Nephron (organoid): ENCODE measurements at regions not wholly inside any gene's neighbourhood (a gene's known extent, or its start where the extent isn't known, plus 50 kb on each side); places are given as distances from the start of the nearest gene placed in this dataset.

Experiments
- H3K27ac Mint-ChIP-seq, 3 experiments: 2 replicates each; pipeline ENCODE4 v1.8.0; 2020; ENCODE audit warnings: mixed read lengths in 3 of 3, mild to moderate bottlenecking in 2 of 3, moderate library complexity in 1 of 3
- H3K27me3 Mint-ChIP-seq: 2 replicates; pipeline ENCODE4 v1.8.0; 2021; ENCODE audit warnings: low read depth, mild to moderate bottlenecking, moderate library complexity, mixed read lengths
- H3K36me3 Mint-ChIP-seq: 2 replicates; pipeline ENCODE4 v1.8.0; 2020; ENCODE audit warnings: low read depth, mixed read lengths
- H3K4me1 Mint-ChIP-seq: 2 replicates; pipeline ENCODE4 v1.8.0; 2020; ENCODE audit warnings: mixed read lengths
- H3K4me3 Mint-ChIP-seq, 3 experiments: 2 replicates each; pipeline ENCODE4 v1.8.0; 2020; ENCODE audit warnings: mild to moderate bottlenecking in 3 of 3, mixed read lengths in 3 of 3, moderate library complexity in 2 of 3
- H3K9me3 Mint-ChIP-seq: 2 replicates; pipeline ENCODE4 v1.8.0; 2020; ENCODE audit warnings: mixed read lengths
- TF ChIP-seq, protein P1 (sequence below), 3 experiments: fragments of 200-600 bp; sonication (generic); IDR thresholded peaks; one replicate each; pipeline ENCODE4 v1.5.0; 2021; ENCODE audit warnings: antibody characterized with exemption in 3 of 3; ENCODE audit not compliant: unreplicated experiment in 3 of 3

DNA sequence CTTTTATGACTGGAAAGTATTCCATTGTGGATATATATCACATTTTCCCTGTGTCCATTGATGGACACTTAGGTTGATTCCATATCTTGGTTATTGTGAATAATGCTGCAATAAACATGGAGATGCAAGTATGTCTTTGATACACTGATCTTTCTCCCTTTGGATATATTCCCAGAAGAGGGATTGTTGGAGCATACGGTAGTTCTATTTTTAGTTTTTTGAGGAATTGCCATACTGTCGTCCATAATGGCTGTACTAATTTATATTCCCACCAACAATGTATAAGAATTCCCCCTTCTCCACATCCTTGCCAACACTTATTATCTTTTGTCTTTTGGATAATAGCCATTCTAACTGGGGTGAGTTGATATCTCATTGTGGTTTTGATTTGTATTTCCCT is 54.9 kb upstream of the PITX1 start:
- TF ChIP-seq, protein P1, sequence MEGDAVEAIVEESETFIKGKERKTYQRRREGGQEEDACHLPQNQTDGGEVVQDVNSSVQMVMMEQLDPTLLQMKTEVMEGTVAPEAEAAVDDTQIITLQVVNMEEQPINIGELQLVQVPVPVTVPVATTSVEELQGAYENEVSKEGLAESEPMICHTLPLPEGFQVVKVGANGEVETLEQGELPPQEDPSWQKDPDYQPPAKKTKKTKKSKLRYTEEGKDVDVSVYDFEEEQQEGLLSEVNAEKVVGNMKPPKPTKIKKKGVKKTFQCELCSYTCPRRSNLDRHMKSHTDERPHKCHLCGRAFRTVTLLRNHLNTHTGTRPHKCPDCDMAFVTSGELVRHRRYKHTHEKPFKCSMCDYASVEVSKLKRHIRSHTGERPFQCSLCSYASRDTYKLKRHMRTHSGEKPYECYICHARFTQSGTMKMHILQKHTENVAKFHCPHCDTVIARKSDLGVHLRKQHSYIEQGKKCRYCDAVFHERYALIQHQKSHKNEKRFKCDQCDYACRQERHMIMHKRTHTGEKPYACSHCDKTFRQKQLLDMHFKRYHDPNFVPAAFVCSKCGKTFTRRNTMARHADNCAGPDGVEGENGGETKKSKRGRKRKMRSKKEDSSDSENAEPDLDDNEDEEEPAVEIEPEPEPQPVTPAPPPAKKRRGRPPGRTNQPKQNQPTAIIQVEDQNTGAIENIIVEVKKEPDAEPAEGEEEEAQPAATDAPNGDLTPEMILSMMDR (IDR thresholded peaks at IDR 0.05; ENCODE audit: unreplicated experiment in 3 of 3): no peak
- peaks cover 19% of the 10 kb centered on the region for H3K9me3 Mint-ChIP-seq
- H3K36me3 Mint-ChIP-seq: no peaks in the 10 kb centered on the region
- H3K4me3 Mint-ChIP-seq: no peak overlapping the region
- H3K4me1 Mint-ChIP-seq: peaks cover 15% of the 10 kb centered on the region
- H3K27me3 Mint-ChIP-seq: peaks cover 20% of the 10 kb centered on the region
- H3K27ac Mint-ChIP-seq: peak overlapping the region in 2 of 3 experiments; percentile 46

DNA sequence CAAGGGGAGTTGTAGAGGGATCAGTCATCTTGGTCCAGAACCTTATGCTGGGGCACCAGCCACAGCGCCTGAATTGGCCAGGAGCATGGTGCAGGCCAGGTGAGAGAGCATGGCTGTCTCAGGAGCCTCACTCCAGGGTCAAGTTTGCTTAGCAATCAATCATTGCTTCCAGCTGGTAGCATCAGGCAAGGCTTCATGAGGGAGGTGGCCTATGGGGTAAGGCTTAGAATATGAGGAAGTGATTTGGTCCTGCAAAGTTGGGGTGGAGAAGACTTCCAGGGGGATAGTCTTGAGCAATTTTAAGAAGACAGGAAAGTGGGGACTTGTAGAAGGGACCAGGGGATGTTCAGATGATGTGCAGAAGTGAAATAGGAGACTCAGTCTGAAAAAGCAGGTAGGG is 53.9 kb upstream of the PITX1 start:
- H3K9me3 Mint-ChIP-seq: peaks cover 25% of the 10 kb centered on the region
- peaks cover 20% of the 10 kb centered on the region for H3K27me3 Mint-ChIP-seq
- no peak overlapping the region for H3K4me3 Mint-ChIP-seq
- TF ChIP-seq, protein P1 (IDR thresholded peaks at IDR 0.05; ENCODE audit: unreplicated experiment in 3 of 3): no peak
- H3K27ac Mint-ChIP-seq: no peak overlapping the region
- peaks cover 15% of the 10 kb centered on the region for H3K4me1 Mint-ChIP-seq
- no peaks in the 10 kb centered on the region for H3K36me3 Mint-ChIP-seq

DNA sequence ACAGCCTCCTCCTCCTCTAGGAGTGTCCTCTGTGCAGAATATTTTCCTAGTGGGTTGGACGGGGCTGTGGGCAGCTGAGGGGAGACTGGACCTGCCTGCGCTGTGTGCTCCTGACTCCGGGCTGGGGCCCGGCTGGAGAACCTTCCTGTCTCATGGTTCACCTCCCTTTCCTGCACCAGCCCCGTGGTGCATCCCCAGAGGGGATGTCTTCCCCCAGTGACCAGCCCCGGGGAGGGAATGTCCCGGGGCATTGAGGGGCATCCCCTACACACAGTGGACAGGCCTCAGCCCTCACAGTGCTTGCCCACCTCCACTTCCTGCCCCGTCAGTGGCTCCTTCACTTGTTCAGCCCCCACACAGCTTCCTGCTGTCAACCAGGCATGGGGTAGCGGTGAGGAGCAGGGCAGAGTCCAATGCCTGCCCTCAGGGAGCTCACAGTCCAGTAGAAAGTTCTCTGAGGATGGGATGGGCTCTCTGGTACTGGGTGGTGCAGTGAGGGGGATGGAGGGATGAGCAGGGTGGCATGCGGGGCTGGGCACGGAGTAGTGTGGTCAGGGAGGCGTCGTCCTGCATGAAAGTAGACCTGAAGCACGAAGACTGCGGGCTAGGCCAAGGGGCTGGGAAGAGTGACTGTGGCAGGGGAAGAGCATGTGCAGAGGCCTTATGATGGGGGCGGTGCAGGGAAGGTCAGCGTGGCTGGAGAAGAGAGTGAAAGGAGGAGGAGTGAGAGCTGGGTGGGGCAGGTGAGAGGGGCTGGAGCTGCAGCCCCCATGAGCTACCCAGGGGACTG is 52.1 kb upstream of the PITX1 start:
- TF ChIP-seq, protein P1 (IDR thresholded peaks at IDR 0.05; ENCODE audit: unreplicated experiment in 3 of 3): no peak
- Mint-ChIP-seq H3K4me3 (no peak overlapping the region), H3K9me3 (peaks cover 39% of the 10 kb centered on the region), H3K4me1 (peaks cover 15% of the 10 kb centered on the region), H3K27ac (no peak overlapping the region), H3K36me3 (no peaks in the 10 kb centered on the region), H3K27me3 (peaks cover 20% of the 10 kb centered on the region)

DNA sequence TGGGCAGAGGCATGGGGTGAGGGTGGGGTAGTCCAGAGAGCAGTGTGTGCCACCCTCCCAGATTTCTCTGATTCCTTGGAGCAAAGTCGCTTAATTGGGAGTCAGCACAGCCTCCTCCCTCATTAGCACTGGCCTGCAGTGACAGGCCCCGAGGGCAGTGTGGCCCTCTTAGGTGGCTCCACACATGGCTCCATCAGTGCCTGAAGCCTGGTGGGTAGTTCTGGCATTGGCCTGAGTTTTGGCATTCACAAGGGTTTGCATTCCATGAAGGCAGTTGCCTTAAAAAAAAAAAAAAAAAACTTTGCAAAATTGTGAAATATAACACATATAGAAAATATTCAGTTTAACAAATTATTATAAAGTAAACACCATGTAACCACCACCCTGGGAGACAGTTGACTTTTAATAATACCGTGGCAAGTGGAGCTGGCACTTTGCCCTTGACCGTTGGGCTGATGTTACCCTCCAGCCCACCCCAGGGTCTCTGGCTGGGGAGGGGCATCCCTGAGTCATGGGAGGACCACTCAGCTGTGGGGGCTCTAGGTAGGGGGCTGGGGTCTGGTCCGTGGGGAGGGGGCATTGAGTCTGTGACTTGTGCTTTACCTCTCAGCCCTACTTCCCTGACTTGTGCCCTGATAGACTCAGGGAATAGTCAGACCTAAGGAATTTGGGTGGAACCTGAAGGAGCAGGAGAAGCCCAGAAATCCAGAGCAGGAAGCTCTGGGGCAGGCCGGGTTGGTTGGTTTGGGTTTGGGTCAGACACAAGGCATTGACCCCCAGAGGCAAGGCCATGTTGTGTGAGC is 51.3 kb upstream of the PITX1 start:
- peaks cover 25% of the 10 kb centered on the region for H3K27me3 Mint-ChIP-seq
- TF ChIP-seq, protein P1 (IDR thresholded peaks at IDR 0.05; ENCODE audit: unreplicated experiment in 3 of 3): no peak
- no peak overlapping the region for H3K4me3 Mint-ChIP-seq
- H3K9me3 Mint-ChIP-seq: peaks cover 44% of the 10 kb centered on the region
- no peaks in the 10 kb centered on the region for H3K36me3 Mint-ChIP-seq
- H3K4me1 Mint-ChIP-seq: peaks cover 15% of the 10 kb centered on the region
- no peak overlapping the region for H3K27ac Mint-ChIP-seq
